DOHH2 (cell line): ENCODE measurements at regions not wholly inside any gene's neighbourhood (a gene's known extent, or its start where the extent isn't known, plus 50 kb on each side); places are given as distances from the start of the nearest gene placed in this dataset.

Source experiments
- CTCF ChIP-seq: fragments of 200-600 bp; sonication (generic); IDR thresholded peaks from one replicate; pipeline ENCODE4 v1.5.1; 2014; ENCODE audit warnings: antibody characterized with exemption, mild to moderate bottlenecking, low read depth, low read length; ENCODE audit not compliant: poor library complexity, severe bottlenecking
- EZH2phosphoT487 ChIP-seq: fragments of 200-600 bp; sonication (generic); IDR thresholded peaks from 2 replicates; pipeline ENCODE4 v1.6.1; 2017; ENCODE audit warnings: borderline replicate concordance, mild to moderate bottlenecking, antibody characterized with exemption, low read length, moderate library complexity, mixed read lengths

- no peak for TF ChIP-seq CTCF
- no peak for TF ChIP-seq EZH2phosphoT487
Observed at GRCh38 chr3:88940296-88940695, 167.1 kb upstream of the EPHA3 start.
